Fibroblast of villous mesenchyme (primary cell): ENCODE measurements at regions not wholly inside any gene's neighbourhood (a gene's known extent, or its start where the extent isn't known, plus 50 kb on each side); places are given as distances from the start of the nearest gene placed in this dataset.

Experiments used
- DNase-seq: peaks from one replicate; pipeline ENCODE4 v3.0.0-alpha.2; 2010; ENCODE audit warnings: low read depth
- H3K4me3 ChIP-seq: 2 replicates; pipeline ENCODE4 v1.5.1; 2011; ENCODE audit warnings: low read depth, mild to moderate bottlenecking, low read length
- TF ChIP-seq, protein P1 (sequence below): IDR thresholded peaks from 2 replicates; pipeline ENCODE4 v1.5.1; 2012; ENCODE audit warnings: low read depth, mild to moderate bottlenecking, low read length; ENCODE audit not compliant: insufficient read depth

DNA sequence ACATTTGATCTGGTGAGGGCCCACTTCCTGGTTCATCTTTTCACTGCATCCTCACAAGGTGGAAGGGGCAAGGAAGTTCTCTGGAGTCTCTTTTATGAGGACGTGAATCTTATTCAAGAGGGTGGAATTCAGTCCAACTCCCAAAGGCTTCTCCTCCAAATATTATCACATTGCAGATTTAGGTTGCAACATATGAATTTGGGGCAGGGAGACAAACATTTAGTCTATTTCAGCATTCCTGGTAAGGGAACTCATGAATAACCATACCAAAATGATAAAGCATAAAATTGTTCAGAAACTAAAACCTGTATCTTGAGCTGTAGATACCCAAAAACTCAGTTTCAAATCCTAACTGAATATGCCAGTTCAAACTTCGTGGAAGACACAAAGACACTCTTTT, 246.8 kb downstream of the QDPR start:
- no peak overlapping the region for H3K4me3 ChIP-seq
- TF ChIP-seq, protein P1, sequence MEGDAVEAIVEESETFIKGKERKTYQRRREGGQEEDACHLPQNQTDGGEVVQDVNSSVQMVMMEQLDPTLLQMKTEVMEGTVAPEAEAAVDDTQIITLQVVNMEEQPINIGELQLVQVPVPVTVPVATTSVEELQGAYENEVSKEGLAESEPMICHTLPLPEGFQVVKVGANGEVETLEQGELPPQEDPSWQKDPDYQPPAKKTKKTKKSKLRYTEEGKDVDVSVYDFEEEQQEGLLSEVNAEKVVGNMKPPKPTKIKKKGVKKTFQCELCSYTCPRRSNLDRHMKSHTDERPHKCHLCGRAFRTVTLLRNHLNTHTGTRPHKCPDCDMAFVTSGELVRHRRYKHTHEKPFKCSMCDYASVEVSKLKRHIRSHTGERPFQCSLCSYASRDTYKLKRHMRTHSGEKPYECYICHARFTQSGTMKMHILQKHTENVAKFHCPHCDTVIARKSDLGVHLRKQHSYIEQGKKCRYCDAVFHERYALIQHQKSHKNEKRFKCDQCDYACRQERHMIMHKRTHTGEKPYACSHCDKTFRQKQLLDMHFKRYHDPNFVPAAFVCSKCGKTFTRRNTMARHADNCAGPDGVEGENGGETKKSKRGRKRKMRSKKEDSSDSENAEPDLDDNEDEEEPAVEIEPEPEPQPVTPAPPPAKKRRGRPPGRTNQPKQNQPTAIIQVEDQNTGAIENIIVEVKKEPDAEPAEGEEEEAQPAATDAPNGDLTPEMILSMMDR, result no peak
- DNase-seq, result no peak

DNA sequence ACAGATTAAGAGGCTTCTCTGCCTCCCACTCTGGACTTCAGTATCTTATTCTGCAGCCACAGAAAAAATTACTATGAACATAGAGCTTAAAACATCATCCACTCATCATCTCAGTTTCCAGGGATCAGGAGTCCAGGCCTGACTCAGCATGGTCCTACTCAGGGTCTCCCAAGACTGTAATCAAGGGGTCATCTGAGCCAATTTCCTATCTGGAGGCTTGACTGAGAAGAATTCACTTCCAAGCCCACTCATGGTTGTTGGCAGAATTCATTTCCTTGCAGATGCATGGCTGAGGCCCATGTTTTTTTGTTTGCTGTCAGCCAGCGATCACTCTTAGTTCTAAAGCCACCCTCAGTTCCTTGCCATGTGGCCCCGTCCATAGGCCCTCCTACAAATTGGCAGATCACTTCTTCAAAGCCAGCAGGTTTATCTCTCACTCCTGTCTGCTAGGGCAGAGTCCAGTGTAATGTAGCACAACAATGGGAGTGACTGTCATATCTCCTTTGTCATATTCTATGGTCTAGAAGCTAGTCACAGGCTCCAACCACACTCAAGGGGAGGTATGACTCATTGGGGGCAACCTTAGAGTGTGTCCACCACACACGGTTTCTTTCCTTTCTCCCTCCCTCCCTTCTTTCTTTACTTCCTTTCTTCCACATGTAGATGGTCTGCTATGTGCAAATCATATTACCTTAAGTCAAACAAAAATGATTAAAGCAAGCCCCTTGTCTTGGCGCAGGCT, 251.6 kb downstream of the QDPR start:
- no peak for DNase-seq
- TF ChIP-seq, protein P1, result no peak
- H3K4me3 ChIP-seq, result no peak overlapping the region

DNA sequence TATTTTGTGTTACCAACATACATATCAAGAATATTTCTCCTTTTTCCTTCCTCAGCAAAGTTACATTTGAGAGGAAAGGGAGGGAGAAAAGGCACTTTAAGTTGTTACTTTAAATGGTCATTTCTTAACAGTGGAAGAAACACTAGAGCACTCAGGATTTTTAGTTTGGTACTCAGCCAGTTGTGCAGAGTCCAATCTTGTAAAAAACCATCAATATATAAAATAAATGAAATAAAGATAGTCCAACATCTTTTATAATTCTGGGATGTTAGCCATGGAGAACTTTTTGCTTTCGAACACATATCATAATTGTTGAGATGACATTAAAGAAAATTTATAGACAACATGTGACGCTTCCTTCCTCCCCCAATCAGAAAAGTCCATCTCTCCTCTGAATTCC, 253.8 kb downstream of the QDPR start:
- TF ChIP-seq, protein P1, result no peak
- H3K4me3 ChIP-seq, result no peak overlapping the region
- DNase-seq, result no peak

DNA sequence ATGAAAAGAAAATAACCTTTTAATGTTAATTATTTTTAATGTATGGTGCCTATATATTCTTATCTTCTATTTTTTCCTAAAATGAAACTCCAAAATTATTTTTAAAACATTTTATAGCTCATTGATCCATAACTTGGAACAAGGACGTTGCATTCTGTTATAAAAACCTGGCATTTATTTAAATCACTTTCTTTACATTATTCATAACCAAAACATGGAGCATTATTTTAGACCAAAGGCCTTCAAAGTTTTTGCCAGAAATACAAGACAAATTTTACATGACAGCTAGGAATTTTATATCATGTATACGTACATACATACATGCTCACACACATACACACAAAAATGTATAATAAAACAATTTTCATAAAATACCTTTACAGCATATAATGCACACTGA, 259.8 kb downstream of the QDPR start:
- DNase-seq, result no peak
- no peak overlapping the region for H3K4me3 ChIP-seq
- TF ChIP-seq, protein P1, result no peak

DNA sequence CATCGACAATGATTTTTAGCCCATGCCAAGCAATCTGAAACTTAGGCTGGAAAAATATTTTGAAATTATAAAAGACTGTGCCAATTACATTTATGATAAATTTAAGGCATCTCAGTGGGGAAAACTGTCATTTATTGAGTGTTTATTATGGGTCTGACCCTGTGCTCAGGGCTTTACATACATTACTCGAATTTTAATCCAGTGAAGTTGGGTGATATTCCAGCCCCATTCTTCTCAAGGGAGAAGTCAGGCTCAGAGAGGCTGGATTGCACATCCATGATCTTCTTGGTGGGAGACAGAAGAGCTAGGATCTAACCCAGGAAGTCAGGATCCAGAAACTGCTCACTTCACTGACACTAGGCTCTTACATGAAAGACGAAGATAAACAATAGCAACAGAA, 260.8 kb downstream of the QDPR start:
- no peak for DNase-seq
- no peak overlapping the region for H3K4me3 ChIP-seq
- TF ChIP-seq, protein P1, result no peak

DNA sequence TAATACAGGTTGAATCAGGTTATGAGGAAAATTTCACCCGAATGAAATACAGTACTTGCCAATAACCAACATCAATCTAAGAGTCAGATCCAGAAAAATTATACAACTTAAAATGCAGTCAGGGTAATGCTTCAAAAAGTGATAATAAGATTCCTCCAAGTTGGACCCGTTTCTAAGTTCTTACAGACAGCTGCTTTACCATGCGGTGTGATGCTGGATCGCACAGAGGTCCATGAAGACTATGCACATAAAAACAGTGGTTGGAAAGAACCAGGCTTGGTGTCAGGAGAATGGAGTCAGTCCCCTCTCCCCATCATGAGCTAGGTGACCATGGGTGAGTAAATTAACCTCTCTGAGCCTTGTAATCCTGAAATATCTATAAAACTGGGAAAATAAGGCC, 261.3 kb downstream of the QDPR start:
- no peak for DNase-seq
- TF ChIP-seq, protein P1, result no peak

DNA sequence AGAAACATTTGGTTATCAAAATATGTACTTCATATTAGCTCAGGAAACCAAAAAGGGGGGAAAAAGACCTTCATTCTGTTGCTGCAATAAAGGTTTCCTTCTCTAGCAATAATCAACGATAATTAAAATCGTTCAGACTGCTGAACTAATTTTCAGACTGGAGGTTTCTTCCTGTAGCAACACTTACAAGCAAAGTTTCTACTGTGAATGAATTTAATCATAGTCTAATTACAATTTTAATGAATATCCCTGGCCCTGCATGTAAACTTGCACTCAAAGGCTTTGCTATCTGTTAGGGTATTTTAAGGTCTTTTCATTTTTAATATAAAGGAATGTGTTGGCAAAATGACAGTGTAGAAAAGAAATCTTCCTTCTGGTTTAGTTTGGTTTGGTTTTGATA, 265.2 kb downstream of the QDPR start:
- H3K4me3 ChIP-seq, result no peak overlapping the region
- TF ChIP-seq, protein P1, result no peak
- DNase-seq, result no peak

More for the DNA sequence above, 261.3 kb downstream of the QDPR start:
- no peak overlapping the region for H3K4me3 ChIP-seq
